ENCODE measurements at regions not wholly inside any gene's neighbourhood (a gene's known extent, or its start where the extent isn't known, plus 50 kb on each side); places are given as distances from the start of the nearest gene placed in this dataset.

GRCh38 chr9:126109575-126109974, 217.1 kb upstream of the MVB12B start (continued):
- TF ChIP-seq CHD7 (IDR thresholded peaks at IDR 0.05; ENCODE audit: insufficient replicate concordance, low read length), result no peak
- TF ChIP-seq POU5F1 (IDR thresholded peaks at IDR 0.05; ENCODE audit: low read depth, low read length), result no peak
- no peak for TF ChIP-seq JUN (IDR thresholded peaks at IDR 0.05; ENCODE audit: low read depth, low read length)
- TF ChIP-seq TCF12 (IDR thresholded peaks at IDR 0.05; ENCODE audit: low read depth, low read length), result no peak
- no peak for TF ChIP-seq SP4 (IDR thresholded peaks at IDR 0.05; ENCODE audit: low read length)
- TF ChIP-seq FOSL1 (IDR thresholded peaks at IDR 0.05; ENCODE audit: insufficient read depth, low read depth, low read length), result no peak
- no peak for TF ChIP-seq SRF (IDR thresholded peaks at IDR 0.05; ENCODE audit: low read depth, low read length)
- TF ChIP-seq EP300 (IDR thresholded peaks at IDR 0.05; ENCODE audit: borderline replicate concordance in 1 of 2, low read depth in 2 of 2, low read length in 2 of 2), result no peak
- no peak for TF ChIP-seq CEBPB (IDR thresholded peaks at IDR 0.05; ENCODE audit: low read depth, low read length)
- TF ChIP-seq NRF1 (IDR thresholded peaks at IDR 0.05; ENCODE audit: low read depth, low read length), result no peak
- no peak for TF ChIP-seq MAX (IDR thresholded peaks at IDR 0.05)
- TF ChIP-seq CHD2 (IDR thresholded peaks at IDR 0.05; ENCODE audit: low read length), result no peak
- no peak for TF ChIP-seq TEAD4 (IDR thresholded peaks at IDR 0.05; ENCODE audit: low read depth, low read length)
- no peak for TF ChIP-seq CREB1 (IDR thresholded peaks at IDR 0.05)
